Kidney epithelial cell (primary cell): ENCODE measurements at regions not wholly inside any gene's neighbourhood (a gene's known extent, or its start where the extent isn't known, plus 50 kb on each side); places are given as distances from the start of the nearest gene placed in this dataset.

Source experiments
- DNase-seq: peaks from one replicate; pipeline ENCODE4 v3.0.0-alpha.2; 2010; ENCODE audit warnings: low read depth
- H3K27me3 ChIP-seq: 2 replicates; pipeline ENCODE4 v1.6.0; 2011; ENCODE audit warnings: low read length; ENCODE audit not compliant: control insufficient read depth, insufficient read depth
- H3K36me3 ChIP-seq: 2 replicates; pipeline ENCODE4 v1.5.1; 2011; ENCODE audit warnings: low read length; ENCODE audit not compliant: control insufficient read depth, insufficient read depth
- H3K4me3 ChIP-seq: 2 replicates; pipeline ENCODE4 v1.5.1; 2011; ENCODE audit warnings: low read depth, mild to moderate bottlenecking, control low read depth, low read length
- CTCF ChIP-seq: IDR thresholded peaks from 2 replicates; pipeline ENCODE4 v1.5.1; 2011; ENCODE audit warnings: mild to moderate bottlenecking, moderate library complexity, low read length, control low read depth, inconsistent platforms; ENCODE audit not compliant: insufficient read depth, poor library complexity, severe bottlenecking

- TF ChIP-seq CTCF = no peak
- H3K4me3 ChIP-seq = no peak overlapping the region
- no peaks in the 10 kb centered on the region for H3K36me3 ChIP-seq
- DNase-seq = no peak
- no peaks in the 10 kb centered on the region for H3K27me3 ChIP-seq
These were observed 242.3 kb upstream of the PROX1 start for GRCh38 chr1:213745451-213745850.

- Histone ChIP-seq H3K36me3 (no peaks in the 10 kb centered on the region), H3K27me3 (no peaks in the 10 kb centered on the region), H3K4me3 (no peak overlapping the region)
- TF ChIP-seq CTCF = no peak
- no peak for DNase-seq
These were observed 238.2 kb upstream of the PROX1 start for GRCh38 chr1:213749558-213749957.

GRCh38 chr1:213750231-213751063 lies 237.3 kb upstream of the PROX1 start:
- TF ChIP-seq CTCF = no peak
- DNase-seq = no peak
- Histone ChIP-seq H3K4me3 (no peak overlapping the region), H3K36me3 (no peaks in the 10 kb centered on the region), H3K27me3 (no peaks in the 10 kb centered on the region)

GRCh38 chr1:213751064-213751397 lies 236.7 kb upstream of the PROX1 start:
- Histone ChIP-seq H3K4me3 (no peak overlapping the region), H3K27me3 (no peaks in the 10 kb centered on the region), H3K36me3 (no peaks in the 10 kb centered on the region)
- DNase-seq = no peak
- TF ChIP-seq CTCF = no peak

GRCh38 chr1:213759359-213760181 lies 228.2 kb upstream of the PROX1 start:
- TF ChIP-seq CTCF = no peak
- DNase-seq = no peak
- no peak overlapping the region for H3K4me3 ChIP-seq
- H3K36me3 ChIP-seq = no peaks in the 10 kb centered on the region
- H3K27me3 ChIP-seq = no peaks in the 10 kb centered on the region
